Activated CD4-positive, alpha-beta T cell treated with anti-CD3 and anti-CD28 coated beads, Interleukin-2, amount 50 U/mL, for 1 hour (primary cell): ENCODE measurements at regions not wholly inside any gene's neighbourhood (a gene's known extent, or its start where the extent isn't known, plus 50 kb on each side); places are given as distances from the start of the nearest gene placed in this dataset.
"Not testable (repeated sequence)": the region's sequence is repeated elsewhere in the genome, so short reads cannot be mapped to it uniquely, and the experiment has no call there.

Source experiments
- DNase-seq: peaks from one replicate; pipeline ENCODE4 v3.0.0-alpha.2; 2020

DNA sequence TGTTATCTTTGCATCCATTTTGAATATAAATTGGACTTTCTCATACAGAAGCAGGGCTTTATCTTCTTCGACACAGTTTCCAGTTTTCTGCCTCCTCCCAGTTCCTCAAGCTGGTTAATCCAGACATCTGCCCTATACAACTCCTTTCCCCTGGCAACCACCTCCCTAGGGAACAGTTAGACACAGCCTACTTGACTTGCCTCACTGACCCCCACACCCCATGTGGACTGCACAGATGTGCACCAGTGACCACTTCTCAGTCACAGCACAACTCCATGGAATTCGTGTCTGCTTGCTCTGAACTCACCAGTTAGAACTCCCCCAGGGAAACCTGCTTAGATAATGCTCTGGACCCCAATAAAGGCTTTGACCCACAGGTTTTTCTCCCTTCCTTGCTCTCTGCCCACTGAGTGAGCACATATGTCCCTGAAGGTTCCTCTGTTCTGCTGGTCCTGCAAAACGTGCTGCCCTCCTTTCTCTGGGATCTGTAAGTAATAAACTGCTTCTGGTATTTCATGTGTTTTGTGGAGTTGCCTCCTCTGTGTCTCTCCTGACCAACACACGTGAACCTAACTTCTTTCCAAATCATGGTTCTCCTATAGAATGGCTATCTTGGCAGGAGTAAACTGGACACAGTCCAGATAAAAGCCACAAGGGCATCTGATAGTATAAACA is 351.2 kb downstream of the CD83 start:
- DNase-seq: no peak

DNA sequence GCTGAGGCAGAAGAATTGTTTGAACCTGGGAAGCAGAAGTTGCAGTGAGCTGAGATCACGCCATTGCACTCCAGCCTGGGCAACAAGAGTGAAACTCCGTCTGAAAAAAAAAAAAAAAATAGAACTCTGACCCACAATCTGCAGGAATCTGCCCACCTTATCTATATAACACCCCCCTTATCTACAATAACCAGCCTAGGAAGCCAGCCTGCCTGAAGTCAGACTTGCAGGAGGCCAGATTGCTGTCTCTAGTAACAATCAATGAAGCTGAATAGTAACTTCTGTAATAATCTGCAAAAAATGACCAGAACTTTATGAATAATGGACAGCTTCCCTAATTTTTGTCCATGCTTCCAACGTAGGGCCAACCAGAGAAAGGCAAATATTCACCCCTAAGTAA is 352.5 kb downstream of the CD83 start:
- DNase-seq: no peak

- DNase-seq: no peak
Measured at GRCh38 chr6:14470671-14471070, 353.1 kb downstream of the CD83 start.

DNA sequence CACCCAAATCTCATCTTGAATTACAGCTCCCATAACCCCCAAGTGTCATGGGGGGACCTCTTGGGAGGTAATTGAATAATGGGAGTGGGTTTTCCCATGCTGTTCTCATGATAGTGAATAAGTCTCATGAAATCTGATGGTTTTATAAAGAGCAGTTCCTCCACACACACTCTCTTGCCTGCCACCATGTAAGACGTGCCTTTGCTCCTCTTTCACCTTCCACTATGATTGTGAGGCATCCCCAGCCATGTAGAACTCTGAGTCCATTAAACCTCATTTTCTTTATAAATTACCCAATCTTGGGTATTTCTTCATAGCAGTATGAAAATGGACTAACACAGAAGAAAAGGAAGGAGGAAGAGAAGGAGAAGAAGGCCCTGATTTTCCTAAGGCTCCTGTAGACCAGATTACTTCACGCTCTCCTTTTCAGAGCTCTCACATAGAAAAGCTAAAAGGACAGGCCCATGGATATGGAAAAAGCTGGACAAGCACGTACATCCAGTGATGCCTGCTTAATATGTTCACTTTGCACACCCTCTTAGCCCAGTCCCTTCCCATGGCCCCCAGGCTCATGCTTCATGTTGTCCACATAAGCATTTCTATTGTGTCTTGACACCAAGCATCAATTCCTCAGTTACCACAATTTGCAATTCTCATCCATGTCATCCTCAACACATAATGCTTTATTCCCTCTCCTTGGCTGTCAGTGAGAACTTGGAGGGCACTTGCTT is 354.8 kb downstream of the CD83 start:
- no peak for DNase-seq

DNA sequence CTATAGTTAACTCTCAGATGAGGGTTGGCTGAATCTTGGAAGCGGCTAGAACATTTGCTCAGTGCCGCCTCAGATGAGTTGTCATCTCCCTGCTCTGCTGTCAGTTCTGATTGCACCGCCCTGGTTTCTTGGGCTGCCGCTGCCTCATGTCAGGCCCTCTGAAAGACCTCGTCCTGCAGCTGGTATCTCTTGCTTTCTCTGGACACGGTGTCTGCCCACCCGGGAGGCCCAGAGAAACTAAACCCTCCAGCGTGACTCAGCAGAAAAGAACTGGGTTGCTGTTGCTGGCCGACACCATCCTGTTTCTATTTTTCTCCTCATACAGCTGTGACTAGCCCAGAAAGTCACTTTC is 355.4 kb downstream of the CD83 start:
- DNase-seq: no peak

- no peak for DNase-seq
Measured at GRCh38 chr6:14474816-14475215, 357.2 kb downstream of the CD83 start.

- DNase-seq: no peak
Measured at GRCh38 chr6:14475306-14475705, 357.7 kb downstream of the CD83 start.

- no peak for DNase-seq
Measured at GRCh38 chr6:14476793-14477531, 359.4 kb downstream of the CD83 start.

GRCh38 chr6:14477559-14477958 is 360.0 kb downstream of the CD83 start:
- DNase-seq: no peak

GRCh38 chr6:14478381-14479225 is 361.0 kb downstream of the CD83 start:
- no peak for DNase-seq

GRCh38 chr6:14481946-14482345 is 364.4 kb downstream of the CD83 start:
- not testable (repeated sequence) for DNase-seq

DNA sequence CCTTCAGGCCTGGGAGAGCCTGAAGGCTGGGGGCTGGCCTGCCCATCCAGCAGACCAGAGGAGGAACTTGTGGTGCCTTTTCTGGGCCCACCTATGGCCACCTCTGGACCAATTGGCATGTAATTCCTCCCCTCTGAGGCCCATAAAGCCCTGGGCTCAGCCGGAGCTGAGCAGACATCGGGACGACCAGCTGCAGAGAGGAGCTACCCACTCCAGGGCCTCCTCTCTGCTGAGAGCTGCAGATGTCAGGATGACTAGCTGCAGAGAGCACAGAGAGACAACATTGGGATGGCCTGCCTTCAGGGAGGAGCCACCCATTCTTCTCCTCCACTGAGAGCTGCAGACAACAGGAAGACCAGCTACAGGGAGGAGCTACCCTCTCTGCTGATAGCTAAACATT is 370.1 kb downstream of the CD83 start:
- no peak for DNase-seq

DNA sequence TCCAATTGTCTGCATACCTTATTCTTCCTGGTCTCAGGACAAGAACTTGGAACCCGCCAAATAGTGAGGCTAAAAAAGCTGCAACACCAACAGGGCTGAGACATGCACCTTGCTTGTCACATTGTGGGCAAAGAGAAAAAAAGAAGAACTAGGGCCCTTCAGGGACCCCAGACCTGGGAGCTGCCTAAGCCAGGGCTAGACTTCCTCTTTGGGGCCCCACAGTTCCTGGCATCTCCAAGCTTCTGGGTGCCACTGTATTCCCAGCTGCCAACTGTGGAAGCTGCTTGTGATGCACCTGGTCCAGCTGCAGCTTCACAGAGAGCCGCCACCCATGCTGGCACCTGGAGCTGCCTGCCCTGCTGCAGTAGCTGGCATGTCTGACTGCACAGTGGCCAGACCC is 370.6 kb downstream of the CD83 start:
- no peak for DNase-seq

GRCh38 chr6:14489445-14489844 is 371.9 kb downstream of the CD83 start:
- no peak for DNase-seq

DNA sequence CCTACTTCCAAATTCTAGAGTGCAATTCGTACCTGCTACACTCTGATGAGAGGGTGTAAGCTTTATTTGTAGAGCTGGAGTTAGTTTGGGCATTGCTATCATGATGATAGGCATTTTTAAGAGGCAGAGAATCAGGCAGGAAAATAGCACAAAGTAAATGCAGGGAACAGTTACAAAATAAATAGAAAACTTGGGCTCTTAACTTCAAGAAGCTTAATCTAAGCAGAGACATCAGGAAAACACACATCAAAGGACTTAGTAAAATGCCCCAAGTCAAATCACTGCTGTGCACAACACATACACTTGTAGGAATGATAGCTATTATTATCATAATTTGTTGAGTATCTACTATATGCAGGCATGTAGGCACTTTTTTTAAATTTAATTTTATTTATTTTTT is 381.2 kb downstream of the CD83 start:
- DNase-seq: no peak

DNA sequence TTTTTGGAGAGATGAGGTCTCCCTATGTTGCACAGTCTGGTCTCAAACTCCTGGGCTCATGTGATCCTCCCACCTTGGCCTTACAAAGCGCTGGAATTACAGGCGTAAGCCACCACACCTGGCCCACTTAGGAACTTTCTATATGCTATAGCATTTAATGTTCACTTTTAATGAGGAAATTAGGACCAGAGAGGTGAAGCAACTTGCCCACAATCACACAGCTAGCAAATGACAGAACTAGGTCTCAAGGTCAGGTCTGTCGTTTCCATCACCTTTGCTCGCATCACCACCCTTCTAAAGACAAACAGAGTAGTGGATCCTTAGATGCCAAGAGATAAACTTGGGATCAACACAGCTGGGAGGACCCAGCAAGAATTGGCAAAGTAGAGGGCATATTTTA is 381.7 kb downstream of the CD83 start:
- DNase-seq: no peak

- no peak for DNase-seq
Measured at GRCh38 chr6:14499841-14500240, 382.3 kb downstream of the CD83 start.

DNA sequence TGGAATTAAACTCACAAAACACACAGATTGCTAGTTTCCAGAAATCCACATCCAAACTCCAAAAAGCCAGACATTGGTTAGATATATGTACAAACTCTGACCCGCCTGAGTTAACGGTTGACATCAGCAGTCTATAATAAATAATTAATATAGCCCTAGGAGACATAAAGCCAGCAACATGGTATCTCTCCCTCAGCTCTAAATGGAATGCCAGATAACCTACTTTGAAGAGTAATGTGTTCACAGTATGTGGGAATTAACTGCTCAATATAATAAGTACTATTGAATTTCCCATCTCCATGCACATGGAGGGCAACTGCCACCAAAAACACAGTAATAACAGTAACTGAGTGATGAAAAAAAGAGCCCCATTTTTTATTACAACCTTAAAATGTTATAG is 383.2 kb downstream of the CD83 start:
- DNase-seq: no peak

DNA sequence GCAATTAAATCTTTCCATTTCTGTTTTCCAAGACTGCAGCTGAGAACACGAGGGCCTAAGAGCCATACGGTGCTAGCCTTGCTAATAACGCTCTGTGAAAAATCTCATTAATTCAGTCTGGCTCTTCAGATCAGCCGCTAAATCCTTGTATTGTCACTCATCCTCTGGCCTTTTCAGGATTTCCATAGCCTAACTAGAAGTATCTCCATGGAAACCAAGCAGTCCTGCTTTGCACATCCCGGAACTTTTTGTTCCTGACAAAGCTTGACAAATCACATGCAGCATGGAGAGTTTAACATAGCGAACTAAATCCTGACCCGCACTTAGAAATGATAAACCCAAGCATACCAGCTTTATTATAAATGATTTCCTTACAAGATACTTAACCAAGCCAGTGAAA is 383.7 kb downstream of the CD83 start:
- DNase-seq: no peak

GRCh38 chr6:14501914-14502313 is 384.3 kb downstream of the CD83 start:
- no peak for DNase-seq

DNA sequence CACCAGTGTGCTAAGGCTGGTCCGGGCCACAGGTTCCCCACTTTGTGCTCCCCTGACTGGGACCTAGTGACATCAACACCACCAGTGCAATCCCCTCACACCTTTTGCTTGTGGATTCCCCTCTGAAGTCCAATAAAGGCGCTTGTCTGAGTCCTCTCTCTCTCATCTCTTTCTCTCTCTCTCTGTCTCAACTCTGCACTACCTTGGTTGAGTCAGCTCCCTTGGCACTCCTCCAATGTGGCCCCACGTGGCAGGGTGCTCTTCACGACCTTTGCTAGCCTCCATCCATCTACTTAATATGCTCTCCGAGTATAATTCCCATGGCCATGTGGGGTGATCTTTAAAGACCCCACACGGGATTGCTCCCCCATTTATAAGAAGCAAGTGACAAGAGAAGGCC is 385.0 kb downstream of the CD83 start:
- no peak for DNase-seq

DNA sequence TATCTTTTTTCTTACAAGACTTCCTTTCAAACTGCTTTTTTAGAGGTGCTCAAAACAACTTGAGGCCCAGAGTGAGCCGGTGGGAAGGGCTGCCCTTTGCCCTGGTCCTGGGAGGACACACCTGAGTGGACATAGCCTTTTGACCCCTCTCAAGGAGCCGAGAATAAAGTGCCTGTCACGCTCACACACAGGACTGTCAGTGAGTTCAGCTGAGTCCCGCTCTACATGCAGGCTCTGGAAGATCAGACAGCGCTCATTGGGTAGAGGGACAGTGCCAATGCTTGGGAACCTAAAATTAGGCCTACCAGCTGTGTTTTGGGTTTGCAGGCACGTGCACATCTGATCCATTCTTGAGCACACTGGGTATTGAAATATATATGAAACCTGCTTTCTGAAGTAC is 387.8 kb downstream of the CD83 start:
- DNase-seq: no peak

DNA sequence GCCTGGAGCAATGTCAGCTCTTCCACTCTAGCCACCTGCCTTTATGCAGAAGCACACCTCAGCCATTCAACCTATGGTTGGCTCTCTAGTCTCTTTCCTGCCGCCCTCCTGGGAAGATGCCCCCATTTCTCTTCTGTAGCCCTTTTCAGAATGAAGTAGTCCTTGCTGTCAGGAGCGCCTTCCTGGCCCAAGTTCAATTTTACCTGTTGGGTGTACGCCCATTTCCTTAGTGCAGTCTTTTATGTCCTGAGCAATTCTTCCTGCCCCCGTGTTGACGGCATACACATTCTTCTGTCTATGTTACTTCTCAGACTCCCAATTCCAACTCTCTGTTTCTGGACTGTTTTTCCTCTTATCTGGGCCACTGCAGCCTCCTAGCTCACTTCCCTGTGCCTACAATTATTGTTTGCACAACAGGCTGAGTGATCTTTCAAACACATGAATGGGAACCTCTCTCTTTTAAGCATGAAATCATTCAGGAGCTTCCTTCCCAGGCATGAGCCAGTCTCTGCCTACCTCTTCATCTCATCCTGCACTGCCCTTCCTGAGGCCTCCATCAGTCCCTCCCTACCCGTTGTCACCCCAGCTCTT is 389.2 kb downstream of the CD83 start:
- DNase-seq: no peak
